Prostate gland (tissue), 2 donors: ENCODE measurements at regions not wholly inside any gene's neighbourhood (a gene's known extent, or its start where the extent isn't known, plus 50 kb on each side); places are given as distances from the start of the nearest gene placed in this dataset.

Experiments used
- DNase-seq: peaks from one replicate; pipeline ENCODE4 v3.0.0-alpha.2; 2019; ENCODE audit warnings: low spot score
- H3K27ac ChIP-seq, 2 donors: fragments of 200-600 bp; sonication (generic); 2 replicates each; pipeline ENCODE4 v1.5.1; 2017 to 2019
- H3K27me3 ChIP-seq: fragments of 200-600 bp; sonication (generic); replicated peaks from 2 replicates; pipeline ENCODE4 v1.5.1; 2019; ENCODE audit not compliant: insufficient read depth
- H3K36me3 ChIP-seq, 2 donors: fragments of 200-600 bp; sonication (generic); 1 replicate in 1 of 2; 2 replicates in 1 of 2; pipeline versions ENCODE4 v1.5.1 to v1.8.1; 2017 to 2019
- H3K4me1 ChIP-seq: fragments of 200-600 bp; sonication (generic); replicated peaks from 2 replicates; pipeline ENCODE4 v1.5.1; 2019
- H3K4me3 ChIP-seq, 2 donors: fragments of 200-600 bp; sonication (generic); 2 replicates each; pipeline ENCODE4 v1.5.1; 2017 to 2019
- H3K9me3 ChIP-seq: fragments of 200-600 bp; sonication (generic); 2 replicates; pipeline ENCODE4 v1.5.1; 2017
- CTCF ChIP-seq, 4 experiments: fragments of 200-600 bp in 2 of 4; fragments of 450-650 bp in 2 of 4; sonication (generic) in 2 of 4; IDR thresholded peaks; 1 replicate in 3 of 4; 2 replicates in 1 of 4; pipeline ENCODE4 v1.5.1; 2016 to 2019; ENCODE audit warnings: antibody characterized with exemption in 4 of 4, mild to moderate bottlenecking in 2 of 4, moderate library complexity in 2 of 4
- POLR2A ChIP-seq: fragments of 450-650 bp; IDR thresholded peaks from one replicate; pipeline ENCODE4 v1.6.1; 2016; ENCODE audit warnings: antibody characterized with exemption, mild to moderate bottlenecking
- POLR2AphosphoS5 ChIP-seq: sonication (generic); formaldehyde crosslinking; IDR thresholded peaks from one replicate; pipeline ENCODE4 v1.6.1; 2017; ENCODE audit warnings: antibody characterized with exemption
- WGBS: methylation state at CpG from one replicate; pipeline ENCODE4 v1.1.5; 2018; 5-methylcytosine and 5-hydroxymethylcytosine counted together
- intact Hi-C: fragments of 100-400 bp; cut with DNase I; formaldehyde crosslinking; loops from one replicate; pipeline ENCODE4 v1.14.2; 2022

GRCh38 chr10:60572511-60573194 is 183.0 kb upstream of the ANK3 start:
- peak; percentile 15 for DNase-seq
- TF ChIP-seq POLR2A, result no peak
- TF ChIP-seq POLR2AphosphoS5, result no peak
- no peak for TF ChIP-seq CTCF (IDR thresholded peaks at IDR 0.05)
- no peaks in the 10 kb centered on the region for H3K36me3 ChIP-seq
- WGBS, result 7% methylated on average over 12 of the region's 12 CpGs
- peak overlapping the region; percentile 9 to 10 for H3K27ac ChIP-seq
- no peaks in the 10 kb centered on the region for H3K27me3 ChIP-seq
- intact Hi-C loops, result no loop called here
- peaks cover 3% of the 10 kb centered on the region for H3K4me1 ChIP-seq
- H3K4me3 ChIP-seq, result peak overlapping the region; percentile 3 to 20
- H3K9me3 ChIP-seq, result no peaks in the 10 kb centered on the region

GRCh38 chr10:60570896-60571295 is 181.2 kb upstream of the ANK3 start:
- 92% methylated on average over 4 of the region's 4 CpGs for WGBS
- Histone ChIP-seq H3K4me3 (no peak overlapping the region), H3K27me3 (no peaks in the 10 kb centered on the region), H3K4me1 (no peaks in the 10 kb centered on the region), H3K36me3 (no peaks in the 10 kb centered on the region), H3K27ac (no peak overlapping the region), H3K9me3 (no peaks in the 10 kb centered on the region)
- intact Hi-C loops, result no loop called here
- no peak for DNase-seq
- TF ChIP-seq CTCF (IDR thresholded peaks at IDR 0.05), result no peak
- TF ChIP-seq POLR2AphosphoS5, result no peak
- no peak for TF ChIP-seq POLR2A

- 81% methylated on average over 1 of the region's 1 CpG for WGBS
- TF ChIP-seq POLR2AphosphoS5 (no peak), POLR2A (no peak), CTCF (IDR thresholded peaks at IDR 0.05) (no peak)
- no peaks in the 10 kb centered on the region for H3K9me3 ChIP-seq
- H3K36me3 ChIP-seq, result no peaks in the 10 kb centered on the region
- H3K27ac ChIP-seq, result no peak overlapping the region
- intact Hi-C loops, result no loop called here
- H3K27me3 ChIP-seq, result no peaks in the 10 kb centered on the region
- no peak overlapping the region for H3K4me3 ChIP-seq
- DNase-seq, result no peak
- H3K4me1 ChIP-seq, result no peaks in the 10 kb centered on the region
Observed at GRCh38 chr10:60570272-60570865, 180.7 kb upstream of the ANK3 start.

- TF ChIP-seq POLR2A, result no peak
- TF ChIP-seq POLR2AphosphoS5, result no peak
- no peak for TF ChIP-seq CTCF (IDR thresholded peaks at IDR 0.05)
- Histone ChIP-seq H3K36me3 (no peaks in the 10 kb centered on the region), H3K4me1 (no peaks in the 10 kb centered on the region), H3K4me3 (no peak overlapping the region), H3K9me3 (no peaks in the 10 kb centered on the region), H3K27me3 (no peaks in the 10 kb centered on the region), H3K27ac (no peak overlapping the region)
- no peak for DNase-seq
- intact Hi-C loops, result no loop called here
Observed at GRCh38 chr10:60569681-60570080, 180.0 kb upstream of the ANK3 start.

- no peak overlapping the region for H3K27ac ChIP-seq
- no peak for TF ChIP-seq CTCF (IDR thresholded peaks at IDR 0.05)
- TF ChIP-seq POLR2AphosphoS5, result no peak
- no peak for TF ChIP-seq POLR2A
- no peaks in the 10 kb centered on the region for H3K4me1 ChIP-seq
- H3K36me3 ChIP-seq, result no peaks in the 10 kb centered on the region
- no peaks in the 10 kb centered on the region for H3K9me3 ChIP-seq
- DNase-seq, result no peak
- H3K4me3 ChIP-seq, result no peak overlapping the region
- intact Hi-C loops, result no loop called here
- no peaks in the 10 kb centered on the region for H3K27me3 ChIP-seq
Observed at GRCh38 chr10:60566096-60566495, 176.4 kb upstream of the ANK3 start.
